ENCODE measurements at regions not wholly inside any gene's neighbourhood (a gene's known extent, or its start where the extent isn't known, plus 50 kb on each side); places are given as distances from the start of the nearest gene placed in this dataset.

DNA sequence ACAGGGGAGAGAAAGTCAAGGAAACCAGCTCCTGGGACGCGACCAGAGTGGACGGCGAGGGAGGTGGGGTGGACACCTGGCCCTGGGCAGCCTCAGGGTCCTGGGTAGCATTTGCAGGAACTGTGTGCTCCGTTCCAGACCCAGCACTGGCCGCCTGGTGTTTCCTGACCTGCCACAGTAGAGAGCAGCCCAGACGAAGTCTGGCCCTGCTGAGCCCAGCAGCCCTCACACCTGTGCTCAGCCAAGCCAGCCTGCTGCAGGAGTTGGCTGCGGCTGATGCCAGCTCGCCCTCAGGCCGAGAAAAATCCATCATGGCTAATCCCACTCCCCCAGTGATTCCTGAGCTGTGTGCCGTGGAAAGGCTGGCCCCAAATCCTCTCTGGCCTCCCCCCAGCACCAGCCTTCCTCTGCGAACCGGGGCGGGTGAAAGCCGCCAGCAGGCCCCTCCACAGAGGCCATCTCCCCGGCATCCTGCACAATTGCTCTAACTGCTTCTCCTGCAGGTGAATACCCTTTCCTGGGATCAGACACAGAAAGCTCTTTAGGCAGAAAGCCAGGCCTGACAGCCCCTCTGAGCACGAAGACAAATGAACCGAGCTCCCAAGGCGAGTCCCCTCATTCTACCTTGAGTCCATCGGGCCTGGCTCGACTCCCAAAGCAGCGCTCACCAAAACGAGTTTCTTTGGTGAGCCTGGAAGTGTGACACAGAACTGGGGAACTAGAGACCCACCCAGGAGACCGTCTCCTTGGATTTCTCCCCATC lies 88.6 kb downstream of the RTL6 start:
- Histone ChIP-seq H3K27ac (no peak overlapping the region), H3K79me2 (no peaks in the 10 kb centered on the region), H3K9ac (no peak overlapping the region), H3K9me3 (ENCODE audit: control insufficient read depth, low read length) (no peaks in the 10 kb centered on the region), H3K4me2 (ENCODE audit: low read length) (no peak overlapping the region), H2AFZ (no peak overlapping the region), H3K4me1 (no peaks in the 10 kb centered on the region), H3K27me3 (ENCODE audit: control insufficient read depth, insufficient read depth, low read length) (no peaks in the 10 kb centered on the region), H3K36me3 (ENCODE audit: control insufficient read depth, insufficient read depth, low read length) (no peaks in the 10 kb centered on the region), H3K4me3 (ENCODE audit: low read depth, low read length) (no peak overlapping the region)
- TF ChIP-seq, protein P1, sequence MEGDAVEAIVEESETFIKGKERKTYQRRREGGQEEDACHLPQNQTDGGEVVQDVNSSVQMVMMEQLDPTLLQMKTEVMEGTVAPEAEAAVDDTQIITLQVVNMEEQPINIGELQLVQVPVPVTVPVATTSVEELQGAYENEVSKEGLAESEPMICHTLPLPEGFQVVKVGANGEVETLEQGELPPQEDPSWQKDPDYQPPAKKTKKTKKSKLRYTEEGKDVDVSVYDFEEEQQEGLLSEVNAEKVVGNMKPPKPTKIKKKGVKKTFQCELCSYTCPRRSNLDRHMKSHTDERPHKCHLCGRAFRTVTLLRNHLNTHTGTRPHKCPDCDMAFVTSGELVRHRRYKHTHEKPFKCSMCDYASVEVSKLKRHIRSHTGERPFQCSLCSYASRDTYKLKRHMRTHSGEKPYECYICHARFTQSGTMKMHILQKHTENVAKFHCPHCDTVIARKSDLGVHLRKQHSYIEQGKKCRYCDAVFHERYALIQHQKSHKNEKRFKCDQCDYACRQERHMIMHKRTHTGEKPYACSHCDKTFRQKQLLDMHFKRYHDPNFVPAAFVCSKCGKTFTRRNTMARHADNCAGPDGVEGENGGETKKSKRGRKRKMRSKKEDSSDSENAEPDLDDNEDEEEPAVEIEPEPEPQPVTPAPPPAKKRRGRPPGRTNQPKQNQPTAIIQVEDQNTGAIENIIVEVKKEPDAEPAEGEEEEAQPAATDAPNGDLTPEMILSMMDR (IDR thresholded peaks at IDR 0.05) = no peak

DNA sequence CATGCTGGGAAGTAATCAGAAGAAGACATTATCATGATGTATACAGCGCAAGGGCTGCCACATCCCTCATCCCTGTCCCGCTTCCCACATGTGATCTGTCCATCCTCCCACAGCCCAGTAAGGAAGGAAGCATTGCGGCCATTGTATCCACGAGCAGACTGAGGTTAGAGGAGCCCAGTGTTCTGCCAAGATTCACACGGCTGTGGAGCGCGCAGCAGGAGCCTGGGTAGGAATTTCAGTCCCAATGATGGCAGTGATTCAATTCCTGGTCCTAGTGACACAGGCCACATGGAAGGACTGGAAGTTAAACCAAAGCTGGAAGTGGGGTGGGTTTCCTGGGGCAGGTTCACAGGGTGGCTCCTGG lies 89.2 kb downstream of the RTL6 start:
- Histone ChIP-seq H3K9me3 (ENCODE audit: control insufficient read depth, low read length) (no peaks in the 10 kb centered on the region), H3K9ac (no peak overlapping the region), H3K4me3 (ENCODE audit: low read depth, low read length) (no peak overlapping the region), H3K36me3 (ENCODE audit: control insufficient read depth, insufficient read depth, low read length) (no peaks in the 10 kb centered on the region), H3K79me2 (no peaks in the 10 kb centered on the region), H3K4me1 (no peaks in the 10 kb centered on the region), H2AFZ (no peak overlapping the region), H3K27ac (no peak overlapping the region), H3K27me3 (ENCODE audit: control insufficient read depth, insufficient read depth, low read length) (no peaks in the 10 kb centered on the region), H3K4me2 (ENCODE audit: low read length) (no peak overlapping the region)
- TF ChIP-seq, protein P1 (IDR thresholded peaks at IDR 0.05) = no peak

DNA sequence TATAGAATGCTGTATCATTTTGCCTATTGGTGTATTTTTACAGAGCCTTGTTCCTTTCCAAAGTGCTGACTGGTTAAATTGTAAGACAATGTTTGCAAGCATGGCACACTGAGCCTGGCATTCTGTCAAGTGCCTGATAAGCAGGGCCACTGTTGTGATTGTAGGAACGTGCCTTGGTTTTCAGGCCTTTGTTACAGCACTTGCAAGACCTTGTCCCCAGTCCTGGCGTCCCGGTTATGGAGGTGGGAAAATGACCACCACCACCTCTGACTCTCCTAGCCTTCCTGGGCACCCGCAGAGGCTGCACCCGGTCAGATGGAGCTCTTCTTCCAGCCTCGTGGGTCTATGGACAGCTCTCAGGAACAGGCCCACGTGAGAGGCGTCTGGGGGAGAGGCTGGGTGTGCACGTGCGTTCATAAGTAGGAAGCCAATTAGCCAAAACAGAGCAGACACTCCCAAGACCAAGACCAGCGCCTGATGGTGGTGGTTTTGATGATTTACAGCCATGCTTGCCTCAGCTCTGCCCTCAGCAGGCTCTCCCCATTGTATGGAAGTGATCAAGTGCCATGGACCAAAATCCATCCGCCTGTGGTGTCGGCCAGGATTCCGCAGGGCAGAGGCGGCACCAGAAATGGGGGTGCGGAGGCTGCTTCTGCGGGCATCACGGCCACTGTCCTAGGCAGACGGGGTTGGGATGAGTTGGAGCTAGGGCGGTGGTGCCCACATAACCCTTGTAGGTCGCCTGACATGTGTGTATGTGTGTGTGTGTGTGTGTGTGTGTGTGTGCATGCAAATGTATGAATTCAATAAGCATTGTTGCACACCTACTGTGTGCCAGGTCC lies 89.8 kb downstream of the RTL6 start:
- H2AFZ ChIP-seq = no peak overlapping the region
- no peak overlapping the region for H3K9ac ChIP-seq
- TF ChIP-seq, protein P1 (IDR thresholded peaks at IDR 0.05) = no peak
- no peaks in the 10 kb centered on the region for H3K4me1 ChIP-seq
- H3K27me3 ChIP-seq (ENCODE audit: control insufficient read depth, insufficient read depth, low read length) = no peaks in the 10 kb centered on the region
- no peaks in the 10 kb centered on the region for H3K36me3 ChIP-seq (ENCODE audit: control insufficient read depth, insufficient read depth, low read length)
- H3K79me2 ChIP-seq = no peaks in the 10 kb centered on the region
- H3K27ac ChIP-seq = no peak overlapping the region
- H3K4me3 ChIP-seq (ENCODE audit: low read depth, low read length) = no peak overlapping the region
- H3K9me3 ChIP-seq (ENCODE audit: control insufficient read depth, low read length) = no peaks in the 10 kb centered on the region
- no peak overlapping the region for H3K4me2 ChIP-seq (ENCODE audit: low read length)

DNA sequence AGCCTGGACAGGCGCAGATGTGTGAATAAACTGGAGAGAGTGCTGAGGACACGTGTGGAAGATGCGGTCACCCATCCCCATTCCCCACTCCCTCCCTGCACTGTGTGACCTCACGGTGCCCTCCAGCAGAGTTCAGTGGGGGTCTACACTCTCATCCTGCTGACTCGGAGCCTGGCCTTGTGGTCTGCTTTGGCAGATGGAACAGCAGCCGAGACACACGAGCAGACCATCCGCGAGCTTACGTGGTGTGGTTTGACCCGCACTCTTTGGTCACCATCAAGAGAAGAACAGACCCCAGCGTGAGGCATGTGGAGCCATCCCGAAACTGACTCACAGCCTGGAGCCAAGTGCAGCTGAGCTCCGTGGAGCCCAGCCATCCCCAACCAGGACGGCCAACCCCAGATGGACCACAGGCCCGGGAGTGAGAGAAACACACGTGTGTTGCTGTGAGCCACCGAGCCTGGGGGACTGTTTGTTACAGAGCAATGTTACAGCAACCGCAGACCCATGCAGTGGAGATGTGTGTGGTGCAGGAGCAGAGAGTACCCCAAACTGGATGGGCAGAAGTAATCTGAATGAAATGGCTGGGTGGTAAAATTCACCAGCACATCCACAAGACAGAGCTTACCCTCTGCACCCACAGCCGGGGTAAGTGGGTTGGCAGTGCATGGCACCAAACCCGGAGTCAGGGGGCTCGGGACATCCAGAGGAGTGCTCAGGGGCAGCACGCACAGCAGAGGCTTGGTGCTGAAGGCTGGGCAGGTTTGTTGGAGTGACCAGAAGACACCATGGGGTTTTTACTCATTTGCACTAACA lies 90.7 kb downstream of the RTL6 start:
- Histone ChIP-seq H2AFZ (no peak overlapping the region), H3K36me3 (ENCODE audit: control insufficient read depth, insufficient read depth, low read length) (no peaks in the 10 kb centered on the region)
- TF ChIP-seq, protein P1 (IDR thresholded peaks at IDR 0.05) = no peak

More for the DNA sequence above, 90.7 kb downstream of the RTL6 start:
- H3K79me2 ChIP-seq = no peaks in the 10 kb centered on the region
- H3K27me3 ChIP-seq (ENCODE audit: control insufficient read depth, insufficient read depth, low read length) = no peaks in the 10 kb centered on the region
- no peaks in the 10 kb centered on the region for H3K9me3 ChIP-seq (ENCODE audit: control insufficient read depth, low read length)
- no peak overlapping the region for H3K4me2 ChIP-seq (ENCODE audit: low read length)
- H3K4me1 ChIP-seq = no peaks in the 10 kb centered on the region
- no peak overlapping the region for H3K9ac ChIP-seq
- H3K4me3 ChIP-seq (ENCODE audit: low read depth, low read length) = no peak overlapping the region
- H3K27ac ChIP-seq = no peak overlapping the region

Measured in parathyroid adenoma (tissue), 2 donors.